B cell (primary cell): ENCODE measurements at regions not wholly inside any gene's neighbourhood (a gene's known extent, or its start where the extent isn't known, plus 50 kb on each side); places are given as distances from the start of the nearest gene placed in this dataset.

ENCODE experiments used
- ATAC-seq: fragments of 200-7000 bp; cut with Tn5 transposase; one replicate; pipeline ENCODE4 v1.10.0; 2021; ENCODE audit warnings: low read depth, mild to moderate bottlenecking, moderate number of reproducible peaks, moderate library complexity
- CTCF ChIA-PET: fragments of 350-600 bp; sonication (Branson Sonifier 250); formaldehyde crosslinking; loops from one replicate; lab custom pipeline; 2021; ENCODE audit warnings: antibody characterized with exemption, inconsistent platforms; lab: Charles Lee
- POLR2A ChIA-PET: fragments of 350-600 bp; sonication (Branson Sonifier 250); formaldehyde crosslinking; loops from one replicate; lab custom pipeline; 2021; ENCODE audit warnings: antibody characterized with exemption; lab: Charles Lee
- DNase-seq: peaks from one replicate; pipeline ENCODE4 v3.0.0; 2013
- H2AFZ ChIP-seq: 2 replicates; pipeline ENCODE4 v1.6.1; 2012; ENCODE audit warnings: mild to moderate bottlenecking, low read depth, low read length; ENCODE audit not compliant: insufficient read depth, poor library complexity, severe bottlenecking
- H3K27ac ChIP-seq, 2 donors: 1 replicate in 1 of 2; 2 replicates in 1 of 2; pipeline ENCODE4 v1.5.1; 2012 to 2013; ENCODE audit warnings: low read length in 2 of 2, mild to moderate bottlenecking in 2 of 2, moderate library complexity in 1 of 2
- H3K27me3 ChIP-seq, 4 experiments: fragments of 200-600 bp in 1 of 4; sonication (generic) in 1 of 4; replicated peaks in 1 of 4; 1 replicate in 2 of 4; 2 replicates in 2 of 4; pipeline versions ENCODE4 v1.6.1 to v1.7.0; 2013 to 2016; ENCODE audit warnings: low read length in 3 of 4, mild to moderate bottlenecking in 2 of 4, mixed read lengths in 1 of 4, moderate library complexity in 1 of 4; ENCODE audit not compliant: insufficient read depth in 4 of 4, control insufficient read depth in 3 of 4; ENCODE audit errors: control extremely low read depth in 1 of 4
- H3K36me3 ChIP-seq, 2 experiments: replicated peaks in 1 of 2; 1 replicate in 1 of 2; 2 replicates in 1 of 2; pipeline versions ENCODE4 v1.6.1 to v1.7.1; 2013; ENCODE audit warnings: low read length in 1 of 2; ENCODE audit not compliant: insufficient read depth in 2 of 2, control insufficient read depth in 1 of 2; ENCODE audit errors: control extremely low read depth in 1 of 2, extremely low read depth in 1 of 2
- H3K4me1 ChIP-seq, 2 donors: fragments of 200-600 bp in 1 of 2; sonication (generic) in 1 of 2; 1 replicate in 1 of 2; 2 replicates in 1 of 2; pipeline versions ENCODE4 v1.5.1 to v1.6.1; 2013 to 2017; ENCODE audit warnings: low read length in 2 of 2; ENCODE audit not compliant: control insufficient read depth in 2 of 2, insufficient read depth in 2 of 2
- H3K4me2 ChIP-seq: replicated peaks from 2 replicates; pipeline ENCODE3; 2012; ENCODE audit warnings: mild to moderate bottlenecking, low read depth, low read length; ENCODE audit not compliant: poor library complexity, severe bottlenecking
- H3K4me3 ChIP-seq, 5 experiments: fragments of 200-600 bp in 1 of 5; sonication (generic) in 1 of 5; 1 replicate in 3 of 5; 2 replicates in 2 of 5; pipeline versions ENCODE4 v1.5.1 to v1.7.0; 2011 to 2016; ENCODE audit warnings: low read length in 4 of 5, mild to moderate bottlenecking in 4 of 5, low read depth in 2 of 5, control low read depth in 1 of 5, moderate library complexity in 1 of 5; ENCODE audit not compliant: insufficient read depth in 1 of 5; ENCODE audit errors: control extremely low read depth in 1 of 5, extremely low read depth in 1 of 5
- H3K79me2 ChIP-seq: fragments of 200-600 bp; sonication (generic); one replicate; pipeline ENCODE4 v1.6.0; 2016; ENCODE audit warnings: low read length; ENCODE audit not compliant: control insufficient read depth, insufficient read depth
- H3K9ac ChIP-seq: fragments of 200-600 bp; sonication (generic); 2 replicates; pipeline ENCODE4 v1.6.1; 2017; ENCODE audit warnings: mild to moderate bottlenecking, low read length, moderate library complexity
- H3K9me3 ChIP-seq, 3 donors: one replicate each; pipeline versions ENCODE4 v1.6.1 to v1.7.1; 2013; ENCODE audit warnings: low read length in 2 of 3; ENCODE audit not compliant: control insufficient read depth in 2 of 3, insufficient read depth in 1 of 3; ENCODE audit errors: control extremely low read depth in 1 of 3
- H4K20me1 ChIP-seq: 2 replicates; pipeline ENCODE4 v1.6.0; 2012; ENCODE audit warnings: mild to moderate bottlenecking, low read length; ENCODE audit not compliant: insufficient read depth, control insufficient read depth, poor library complexity, severe bottlenecking
- H3K27ac Mint-ChIP-seq: one replicate; pipeline ENCODE4 v1.8.0; 2021; ENCODE audit warnings: mixed read lengths
- H3K27me3 Mint-ChIP-seq: one replicate; pipeline ENCODE4 v1.8.0; 2021; ENCODE audit warnings: mixed read lengths
- H3K4me1 Mint-ChIP-seq: one replicate; pipeline ENCODE4 v1.8.0; 2021; ENCODE audit warnings: mixed read lengths
- H3K4me3 Mint-ChIP-seq: one replicate; pipeline ENCODE4 v1.8.0; 2021; ENCODE audit warnings: mixed read lengths
- H3K9me3 Mint-ChIP-seq: one replicate; pipeline ENCODE4 v1.8.0; 2022; ENCODE audit warnings: mixed read lengths; ENCODE audit not compliant: insufficient read depth
- CTCF ChIP-seq: fragments of 200-600 bp; IDR thresholded peaks from one replicate; pipeline ENCODE4 v1.8.0; 2022; ENCODE audit warnings: antibody characterized with exemption, mild to moderate bottlenecking
- EZH2 ChIP-seq: IDR thresholded peaks from 2 replicates; pipeline ENCODE4 v1.6.1; 2012; ENCODE audit warnings: borderline replicate concordance, low read depth, mild to moderate bottlenecking, moderate library complexity, low read length; ENCODE audit not compliant: insufficient read depth, poor library complexity, severe bottlenecking
- WGBS: methylation state at CpG from one replicate; pipeline ENCODE4 v1.1.5; 2013; ENCODE audit warnings: missing lambda C conversion rate; ENCODE audit not compliant: insufficient coverage; 5-methylcytosine and 5-hydroxymethylcytosine counted together
- intact Hi-C: fragments of 100-400 bp; cut with micrococcal nuclease; formaldehyde crosslinking; loops from one replicate; pipeline ENCODE4 v1.10.0; 2022

GRCh38 chr4:24211856-24212255 is 322.0 kb upstream of the PPARGC1A start:
- intact Hi-C loops = no loop called here
- no peak overlapping the region for H3K4me2 ChIP-seq
- no peaks in the 10 kb centered on the region for H4K20me1 ChIP-seq
- H3K9me3 ChIP-seq = peaks cover 0 to 7% (median 0%) of the 10 kb centered on the region in 3 donors
- Mint-ChIP-seq H3K4me3 (no peak overlapping the region), H3K4me1 (no peaks in the 10 kb centered on the region), H3K9me3 (no peaks in the 10 kb centered on the region), H3K27me3 (no peaks in the 10 kb centered on the region), H3K27ac (no peak overlapping the region)
- WGBS = 91% methylated on average over 9 of the region's 10 CpGs
- H3K9ac ChIP-seq = no peak overlapping the region
- no peak overlapping the region for H3K27ac ChIP-seq
- ChIA-PET POLR2A (no interaction called here), CTCF (no interaction called here)
- ATAC-seq (no peak), DNase-seq (no peak)
- no peak overlapping the region for H2AFZ ChIP-seq
- H3K27me3 ChIP-seq = no peaks in the 10 kb centered on the region
- H3K79me2 ChIP-seq = no peaks in the 10 kb centered on the region
- H3K36me3 ChIP-seq = no peaks in the 10 kb centered on the region
- H3K4me3 ChIP-seq = no peak overlapping the region
- TF ChIP-seq CTCF (no peak), EZH2 (no peak)
- H3K4me1 ChIP-seq = no peaks in the 10 kb centered on the region

DNA sequence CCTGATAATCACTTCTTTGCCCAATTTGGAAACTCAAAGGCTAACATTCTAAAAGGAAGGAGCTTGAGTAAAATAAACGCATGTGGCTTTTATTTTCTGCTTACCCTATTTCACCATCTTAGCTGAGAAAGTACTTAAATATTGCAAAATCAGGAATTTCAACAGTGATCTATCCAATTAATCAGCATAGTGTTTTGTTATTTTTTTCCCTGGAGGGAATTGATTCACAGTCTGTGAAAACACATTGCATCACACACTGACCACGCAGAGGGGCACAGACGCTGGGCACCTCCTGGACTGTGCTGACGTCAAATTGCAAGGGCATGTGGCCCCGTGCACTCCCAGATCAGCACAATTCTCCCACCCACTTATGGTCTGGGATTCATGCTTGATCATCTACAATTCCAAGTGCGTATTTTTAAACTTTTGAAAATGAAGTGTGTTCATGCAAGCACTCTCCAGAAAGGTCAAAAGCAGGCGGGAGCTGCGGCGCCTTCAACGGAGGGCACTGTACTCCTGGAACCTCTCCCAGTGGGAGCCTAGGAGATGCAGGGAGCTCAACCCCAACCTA is 320.6 kb upstream of the PPARGC1A start:
- Histone ChIP-seq H3K79me2 (no peaks in the 10 kb centered on the region), H3K4me2 (no peak overlapping the region), H3K27ac (no peak overlapping the region), H4K20me1 (no peaks in the 10 kb centered on the region), H3K4me3 (no peak overlapping the region), H3K36me3 (no peaks in the 10 kb centered on the region), H3K9ac (no peak overlapping the region), H2AFZ (no peak overlapping the region), H3K27me3 (no peaks in the 10 kb centered on the region), H3K4me1 (no peaks in the 10 kb centered on the region), H3K9me3 (peaks cover 0 to 7% (median 0%) of the 10 kb centered on the region in 3 donors)
- TF ChIP-seq CTCF = no peak
- no peak for TF ChIP-seq EZH2
- Mint-ChIP-seq H3K9me3 (no peaks in the 10 kb centered on the region), H3K27me3 (no peaks in the 10 kb centered on the region), H3K4me1 (no peaks in the 10 kb centered on the region), H3K27ac (no peak overlapping the region), H3K4me3 (no peak overlapping the region)
- POLR2A ChIA-PET = no interaction called here
- CTCF ChIA-PET = no interaction called here
- intact Hi-C loops = no loop called here
- 79% methylated on average over 9 of the region's 10 CpGs for WGBS
- ATAC-seq (no peak), DNase-seq (no peak)
